H1 (cell line): ENCODE measurements at regions not wholly inside any gene's neighbourhood (a gene's known extent, or its start where the extent isn't known, plus 50 kb on each side); places are given as distances from the start of the nearest gene placed in this dataset.

Experiments
- CTCF ChIA-PET: fragments of 300-600 bp; sonication (Branson Sonifier 250); formaldehyde crosslinking; loops from one replicate; lab custom pipeline; 2021; ENCODE audit not compliant: partially characterized antibody; lab: Charles Lee
- POLR2A ChIA-PET: fragments of 300-600 bp; sonication (Branson Sonifier 250); formaldehyde crosslinking; loops from one replicate; lab custom pipeline; 2021; ENCODE audit warnings: inconsistent platforms; ENCODE audit not compliant: partially characterized antibody; lab: Charles Lee
- DNase-seq, 2 experiments: peaks; one replicate each; pipeline versions ENCODE4 v3.0.0 to v3.0.0-alpha.2; 2010 to 2022; ENCODE audit warnings: low spot score in 2 of 2, low read depth in 1 of 2, mixed read lengths in 1 of 2
- FAIRE-seq: peaks from 2 replicates; lab custom pipeline; 2011; peaks lifted over from hg19 to GRCh38; lab: Jason Lieb, UNC
- H2AFZ ChIP-seq: 2 replicates; pipeline ENCODE4 v1.8.1; 2012; ENCODE audit warnings: low read length, inconsistent platforms
- H2AK5ac ChIP-seq: 2 replicates; pipeline ENCODE4 v1.6.1; 2013; ENCODE audit warnings: low read depth, low read length
- H2BK120ac ChIP-seq: replicated peaks from 2 replicates; pipeline ENCODE3; 2013; ENCODE audit warnings: low read depth, low read length, inconsistent platforms
- H2BK12ac ChIP-seq: 2 replicates; pipeline ENCODE4 v1.6.1; 2013; ENCODE audit warnings: low read depth, low read length
- H2BK15ac ChIP-seq: 2 replicates; pipeline ENCODE4 v1.6.1; 2013; ENCODE audit warnings: low read length
- H2BK20ac ChIP-seq: 2 replicates; pipeline ENCODE4 v1.6.1; 2013; ENCODE audit warnings: low read length
- H2BK5ac ChIP-seq: 2 replicates; pipeline ENCODE4 v1.6.1; 2013; ENCODE audit warnings: low read depth, low read length
- H3K14ac ChIP-seq: 2 replicates; pipeline ENCODE4 v1.6.1; 2013; ENCODE audit warnings: inconsistent platforms; ENCODE audit not compliant: insufficient read length
- H3K18ac ChIP-seq: 2 replicates; pipeline ENCODE4 v1.6.1; 2013; ENCODE audit warnings: low read length; ENCODE audit errors: extremely low read depth
- H3K23ac ChIP-seq: 2 replicates; pipeline ENCODE4 v1.6.1; 2013; ENCODE audit warnings: inconsistent platforms; ENCODE audit not compliant: insufficient read length
- H3K23me2 ChIP-seq: 2 replicates; pipeline ENCODE4 v1.6.1; 2013; ENCODE audit warnings: low read depth, low read length
- H3K27ac ChIP-seq: 2 replicates; pipeline ENCODE4 v1.6.1; 2011; ENCODE audit warnings: low read depth, low read length, inconsistent platforms
- H3K27me3 ChIP-seq, 4 experiments: replicated peaks in 1 of 4; 1 replicate in 1 of 4; 2 replicates in 3 of 4; pipeline versions ENCODE4 v1.6.1 to v1.8.1; 2011 to 2013; ENCODE audit warnings: low read length in 3 of 4, mild to moderate bottlenecking in 3 of 4, inconsistent platforms in 2 of 4, mixed read lengths in 2 of 4, moderate library complexity in 1 of 4; ENCODE audit not compliant: control insufficient read depth in 3 of 4, insufficient read depth in 3 of 4; ENCODE audit errors: extremely low read depth in 1 of 4
- H3K36me3 ChIP-seq, 4 experiments: 2 replicates each; pipeline versions ENCODE4 v1.6.1 to v1.8.1; 2011 to 2013; ENCODE audit warnings: mild to moderate bottlenecking in 4 of 4, low read length in 3 of 4, moderate library complexity in 2 of 4, control low read depth in 1 of 4, inconsistent platforms in 1 of 4; ENCODE audit not compliant: insufficient read depth in 4 of 4, control insufficient read depth in 2 of 4
- H3K4ac ChIP-seq: replicated peaks from 2 replicates; pipeline ENCODE3; 2013; ENCODE audit warnings: low read length, low read depth, mixed read lengths, inconsistent platforms; ENCODE audit not compliant: insufficient read length
- H3K4me1 ChIP-seq, 4 experiments: replicated peaks in 1 of 4; 1 replicate in 1 of 4; 2 replicates in 3 of 4; pipeline versions ENCODE4 v1.6.1 to v1.8.1; 2011 to 2013; ENCODE audit warnings: low read length in 3 of 4, inconsistent platforms in 2 of 4, mixed read lengths in 1 of 4; ENCODE audit not compliant: insufficient read depth in 4 of 4, control insufficient read depth in 3 of 4
- H3K4me2 ChIP-seq, 2 experiments: 2 replicates each; pipeline versions ENCODE4 v1.6.1 to v1.8.1; 2011 to 2013; ENCODE audit warnings: low read depth in 2 of 2, low read length in 2 of 2, control low read depth in 1 of 2, inconsistent platforms in 1 of 2, mild to moderate bottlenecking in 1 of 2; ENCODE audit not compliant: insufficient read depth in 1 of 2
- H3K4me3 ChIP-seq, 4 experiments: fragments of 200-600, 300-600 bp in 1 of 4; sonication (generic), shearing (Covaris generic), sonication (Bioruptor Twin) in 1 of 4; 2 replicates each; pipeline versions ENCODE4 v1.5.1 to v1.8.1; 2011 to 2016; ENCODE audit warnings: low read length in 4 of 4, low read depth in 3 of 4, control low read depth in 2 of 4, inconsistent platforms in 2 of 4, mild to moderate bottlenecking in 2 of 4, mixed read lengths in 1 of 4, moderate library complexity in 1 of 4; ENCODE audit not compliant: insufficient read depth in 2 of 4; ENCODE audit errors: extremely low read depth in 1 of 4
- H3K56ac ChIP-seq: replicated peaks from 2 replicates; pipeline ENCODE3; 2013; ENCODE audit warnings: low read depth, mild to moderate bottlenecking, mixed read lengths, low read length, inconsistent platforms; ENCODE audit not compliant: insufficient read length
- H3K79me1 ChIP-seq: 2 replicates; pipeline ENCODE4 v1.6.1; 2013; ENCODE audit warnings: low read depth, low read length, control low read depth
- H3K79me2 ChIP-seq, 2 experiments: 2 replicates each; pipeline versions ENCODE4 v1.6.1 to v1.8.1; 2012 to 2013; ENCODE audit warnings: low read length in 2 of 2, mild to moderate bottlenecking in 2 of 2, inconsistent platforms in 1 of 2; ENCODE audit not compliant: insufficient read depth in 2 of 2, control insufficient read depth in 1 of 2
- H3K9ac ChIP-seq, 4 experiments: replicated peaks in 1 of 4; 1 replicate in 1 of 4; 2 replicates in 3 of 4; pipeline versions ENCODE4 v1.6.1 to v1.8.1; 2011 to 2013; ENCODE audit warnings: low read depth in 3 of 4, low read length in 3 of 4, control low read depth in 2 of 4, mild to moderate bottlenecking in 2 of 4, moderate library complexity in 2 of 4, inconsistent platforms in 1 of 4; ENCODE audit errors: extremely low read depth in 1 of 4
- H3K9me3 ChIP-seq, 2 experiments: 2 replicates each; pipeline versions ENCODE4 v1.6.1 to v1.8.1; 2012 to 2013; ENCODE audit warnings: mild to moderate bottlenecking in 2 of 2, moderate library complexity in 2 of 2, control low read depth in 1 of 2, inconsistent platforms in 1 of 2, low read depth in 1 of 2, low read length in 1 of 2, mixed read lengths in 1 of 2; ENCODE audit not compliant: insufficient read depth in 2 of 2
- H4K20me1 ChIP-seq, 2 experiments: replicated peaks in 1 of 2; 2 replicates each; pipeline versions ENCODE3 to v1.8.1; 2011 to 2013; ENCODE audit warnings: inconsistent platforms in 2 of 2, low read length in 2 of 2, mild to moderate bottlenecking in 1 of 2; ENCODE audit not compliant: insufficient read depth in 2 of 2, control insufficient read depth in 1 of 2
- H4K5ac ChIP-seq: 2 replicates; pipeline ENCODE4 v1.6.1; 2013; ENCODE audit warnings: low read length, low read depth, mixed read lengths, inconsistent platforms; ENCODE audit not compliant: insufficient read length
- H4K8ac ChIP-seq: 2 replicates; pipeline ENCODE4 v1.8.0; 2013; ENCODE audit warnings: mild to moderate bottlenecking, moderate library complexity, low read length, inconsistent platforms; ENCODE audit not compliant: insufficient read depth; ENCODE audit errors: extremely low read depth
- H4K91ac ChIP-seq: replicated peaks from 2 replicates; pipeline ENCODE3; 2013; ENCODE audit warnings: low read length, mixed read lengths, inconsistent platforms; ENCODE audit not compliant: insufficient read length
- BCL11A ChIP-seq, 2 experiments: IDR thresholded peaks; one replicate each; pipeline ENCODE4 v1.6.1; 2011; ENCODE audit warnings: low read depth in 2 of 2, low read length in 2 of 2, mild to moderate bottlenecking in 2 of 2
- FOSL1 ChIP-seq: IDR thresholded peaks from 2 replicates; pipeline ENCODE4 v1.6.1; 2011; ENCODE audit warnings: mild to moderate bottlenecking, low read depth, low read length, moderate library complexity; ENCODE audit not compliant: insufficient read depth
- GABPA ChIP-seq: IDR thresholded peaks from 2 replicates; pipeline ENCODE4 v1.6.1; 2011; ENCODE audit warnings: mild to moderate bottlenecking, low read length, moderate library complexity, borderline replicate concordance; ENCODE audit not compliant: insufficient read depth
- HDAC2 ChIP-seq, 2 experiments: fragments of 300-600 bp in 1 of 2; sonication (generic) in 1 of 2; IDR thresholded peaks; 2 replicates each; pipeline ENCODE4 v1.6.1; 2011 to 2012; ENCODE audit warnings: low read depth in 2 of 2, low read length in 2 of 2, mild to moderate bottlenecking in 2 of 2, moderate library complexity in 2 of 2, borderline replicate concordance in 1 of 2, inconsistent platforms in 1 of 2
- JUN ChIP-seq: IDR thresholded peaks from 2 replicates; pipeline ENCODE4 v1.6.1; 2011; ENCODE audit warnings: low read depth, mild to moderate bottlenecking, improper control_type of control experiment, low read length
- KDM5A ChIP-seq: fragments of 200-600 bp; IDR thresholded peaks from 2 replicates; pipeline ENCODE4 v1.7.1; 2012; ENCODE audit warnings: mild to moderate bottlenecking, low read length, inconsistent platforms, mixed read lengths
- NANOG ChIP-seq: IDR thresholded peaks from 2 replicates; pipeline ENCODE4 v1.6.1; 2011; ENCODE audit warnings: low read length, low read depth, mild to moderate bottlenecking, inconsistent platforms; ENCODE audit not compliant: insufficient read depth, poor library complexity, severe bottlenecking
- PHF8 ChIP-seq: fragments of 200-600 bp; sonication (generic); conservative IDR thresholded peaks from 2 replicates; pipeline ENCODE4 v1.7.1; 2012; ENCODE audit warnings: low read depth, mild to moderate bottlenecking, inconsistent platforms, low read length, moderate library complexity
- POLR2A ChIP-seq, 2 experiments: IDR thresholded peaks; 1 replicate in 1 of 2; 2 replicates in 1 of 2; pipeline ENCODE4 v1.6.1; 2011; ENCODE audit warnings: low read depth in 2 of 2, low read length in 2 of 2, mild to moderate bottlenecking in 2 of 2; ENCODE audit errors: control extremely low read depth in 1 of 2
- TBP ChIP-seq: IDR thresholded peaks from 2 replicates; pipeline ENCODE4 v1.6.1; 2011; ENCODE audit warnings: low read depth, low read length, improper control_type of control experiment
- WGBS, 2 experiments: shearing (Covaris generic) in 1 of 2; methylation state at CpG; one replicate each; pipeline versions ENCODE4 v1.1.6 to v1.1.7; 2013 to 2015; ENCODE audit warnings: low lambda C conversion rate in 2 of 2, mixed read lengths in 2 of 2, inconsistent platforms in 1 of 2, low coverage in 1 of 2, missing lambda C conversion rate in 1 of 2; ENCODE audit not compliant: insufficient replicate concordance in 2 of 2, insufficient coverage in 1 of 2, insufficient read length in 1 of 2; ENCODE audit errors: extremely low coverage in 1 of 2, missing lambda C conversion rate in 1 of 2; 5-methylcytosine and 5-hydroxymethylcytosine counted together
- TF ChIP-seq, protein P1 (sequence below): IDR thresholded peaks from 2 replicates; pipeline ENCODE4 v1.6.1; 2012; ENCODE audit warnings: inconsistent platforms
- TF ChIP-seq, protein P2 (sequence below): IDR thresholded peaks from 2 replicates; pipeline ENCODE4 v1.6.1; 2012; ENCODE audit warnings: inconsistent platforms

DNA sequence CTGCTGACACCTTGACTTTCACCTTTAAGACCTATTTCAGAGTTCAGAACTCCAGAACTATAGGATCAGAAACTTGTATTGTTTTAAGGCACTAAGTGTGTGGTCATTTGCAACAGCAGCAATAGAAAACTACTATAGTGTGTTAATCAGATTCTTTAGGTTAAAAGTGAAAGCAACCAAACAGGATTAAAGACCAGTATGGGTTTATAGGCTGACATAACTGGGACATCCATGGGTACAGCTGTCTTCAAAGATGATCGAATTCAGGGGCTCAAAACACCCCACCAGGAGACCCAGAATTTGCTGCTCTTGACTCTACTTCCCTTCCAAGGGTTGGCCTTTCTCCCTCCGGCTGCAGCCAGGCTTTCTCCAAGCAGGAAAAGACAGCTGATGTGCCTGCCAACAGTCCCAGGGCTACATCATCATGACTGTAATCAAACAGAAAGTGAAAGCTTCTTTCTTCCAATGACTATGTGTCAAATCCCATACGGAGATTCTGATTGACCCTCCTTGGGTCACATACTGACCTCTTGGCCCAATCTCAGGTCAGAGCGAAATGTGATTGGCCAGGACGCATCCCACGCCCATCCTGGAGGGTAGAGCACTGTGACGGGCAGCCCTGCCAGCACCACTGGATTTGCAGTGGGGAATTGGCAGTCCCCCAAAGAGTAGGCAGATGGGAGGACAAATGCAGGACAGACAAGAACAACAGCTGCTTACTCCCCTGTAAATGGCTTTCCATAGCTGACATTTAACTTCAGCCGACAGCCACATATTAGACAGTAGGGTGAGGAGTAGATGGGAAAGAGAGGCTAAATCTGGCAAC lies 51.4 kb upstream of the RNF7 start:
- H3K18ac ChIP-seq, result no peak overlapping the region
- no peaks in the 10 kb centered on the region for H3K9me3 ChIP-seq
- H3K79me1 ChIP-seq, result no peaks in the 10 kb centered on the region
- DNase-seq (no peak), FAIRE-seq (no peak)
- H2BK5ac ChIP-seq, result no peak overlapping the region
- H3K14ac ChIP-seq, result no peak overlapping the region
- H3K23me2 ChIP-seq, result no peaks in the 10 kb centered on the region
- no peak overlapping the region for H3K9ac ChIP-seq
- no peak overlapping the region for H2BK15ac ChIP-seq
- no peak overlapping the region for H3K23ac ChIP-seq
- H2AK5ac ChIP-seq, result no peak overlapping the region
- H3K4ac ChIP-seq, result no peak overlapping the region
- H3K27ac ChIP-seq, result no peak overlapping the region
- no peak overlapping the region for H3K4me2 ChIP-seq
- H4K5ac ChIP-seq, result no peak overlapping the region
- 92% methylated on average over 8 of the region's 8 CpGs; no CpG with 5 or more reads in 1 of the 2 experiments for WGBS, 2 experiments
- no peak overlapping the region for H2AFZ ChIP-seq
- ChIA-PET POLR2A (no interaction called here), CTCF (interaction anchor here (0.6 to 1.5 kb wide), 4 partner anchors 9 to 41 kb away, joined by 3 to 5 read pairs (median 4); no protein-coding TSS in a partner anchor)
- H4K20me1 ChIP-seq, result no peaks in the 10 kb centered on the region
- H4K91ac ChIP-seq, result no peak overlapping the region
- H2BK120ac ChIP-seq, result no peak overlapping the region
- no peaks in the 10 kb centered on the region for H3K79me2 ChIP-seq
- no peaks in the 10 kb centered on the region for H3K36me3 ChIP-seq
- H4K8ac ChIP-seq, result no peak overlapping the region
- H3K4me1 ChIP-seq, result no peaks in the 10 kb centered on the region
- H3K56ac ChIP-seq, result no peak overlapping the region
- H3K27me3 ChIP-seq, result no peaks in the 10 kb centered on the region
- H3K4me3 ChIP-seq, result no peak overlapping the region
- no peak overlapping the region for H2BK12ac ChIP-seq
- H2BK20ac ChIP-seq, result no peak overlapping the region
- TF ChIP-seq, protein P1, sequence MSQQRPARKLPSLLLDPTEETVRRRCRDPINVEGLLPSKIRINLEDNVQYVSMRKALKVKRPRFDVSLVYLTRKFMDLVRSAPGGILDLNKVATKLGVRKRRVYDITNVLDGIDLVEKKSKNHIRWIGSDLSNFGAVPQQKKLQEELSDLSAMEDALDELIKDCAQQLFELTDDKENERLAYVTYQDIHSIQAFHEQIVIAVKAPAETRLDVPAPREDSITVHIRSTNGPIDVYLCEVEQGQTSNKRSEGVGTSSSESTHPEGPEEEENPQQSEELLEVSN, result no peak
- TF ChIP-seq KDM5A (no peak), FOSL1 (no peak), POLR2A (IDR thresholded peaks at IDR 0.05; ENCODE audit: control extremely low read depth in 1 of 2, low read depth in 2 of 2, low read length in 2 of 2) (no peak), PHF8 (no peak), GABPA (no peak), HDAC2 (IDR thresholded peaks at IDR 0.05; ENCODE audit: borderline replicate concordance in 1 of 2, low read depth in 2 of 2, low read length in 2 of 2) (no peak), BCL11A (IDR thresholded peaks at IDR 0.05; ENCODE audit: low read depth in 2 of 2, low read length in 2 of 2) (no peak), JUN (no peak), TBP (no peak), NANOG (no peak)
- TF ChIP-seq, protein P2, sequence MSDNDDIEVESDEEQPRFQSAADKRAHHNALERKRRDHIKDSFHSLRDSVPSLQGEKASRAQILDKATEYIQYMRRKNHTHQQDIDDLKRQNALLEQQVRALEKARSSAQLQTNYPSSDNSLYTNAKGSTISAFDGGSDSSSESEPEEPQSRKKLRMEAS, result no peak
